ENCODE measurements at regions not wholly inside any gene's neighbourhood (a gene's known extent, or its start where the extent isn't known, plus 50 kb on each side); places are given as distances from the start of the nearest gene placed in this dataset.

DNA sequence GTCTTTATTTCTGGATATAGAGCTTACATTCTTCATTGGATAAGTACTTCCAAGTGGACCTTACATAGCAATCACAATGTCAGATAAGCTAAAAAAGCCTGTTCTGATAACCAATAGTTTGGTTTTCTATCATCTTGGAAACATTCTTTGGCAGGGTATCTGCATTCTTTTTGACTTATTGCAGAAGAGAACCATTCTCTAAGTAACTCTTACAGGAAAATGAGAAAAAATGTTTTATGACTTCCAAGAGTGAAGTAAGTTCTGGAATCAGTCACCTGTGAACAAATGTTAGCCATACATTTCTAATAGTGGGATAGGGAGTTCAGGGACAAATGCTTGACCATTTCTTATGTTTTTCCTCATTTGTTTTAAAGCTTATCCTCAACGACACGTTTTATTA lies 564.0 kb downstream of the CD109 start:
- TF ChIP-seq ARNTL (CRISPR knock-in tag; IDR thresholded peaks at IDR 0.05; ENCODE audit: borderline replicate concordance, low read depth), result no peak
- TF ChIP-seq ZNF565 (CRISPR knock-in tag; conservative IDR thresholded peaks at IDR 0.05; ENCODE audit: low read depth), result no peak
- no peak for TF ChIP-seq ZC3H10 (CRISPR knock-in tag; IDR thresholded peaks at IDR 0.05)
- no peak for TF ChIP-seq SNAI2 (CRISPR knock-in tag; IDR thresholded peaks at IDR 0.05)
- TF ChIP-seq, protein P1, sequence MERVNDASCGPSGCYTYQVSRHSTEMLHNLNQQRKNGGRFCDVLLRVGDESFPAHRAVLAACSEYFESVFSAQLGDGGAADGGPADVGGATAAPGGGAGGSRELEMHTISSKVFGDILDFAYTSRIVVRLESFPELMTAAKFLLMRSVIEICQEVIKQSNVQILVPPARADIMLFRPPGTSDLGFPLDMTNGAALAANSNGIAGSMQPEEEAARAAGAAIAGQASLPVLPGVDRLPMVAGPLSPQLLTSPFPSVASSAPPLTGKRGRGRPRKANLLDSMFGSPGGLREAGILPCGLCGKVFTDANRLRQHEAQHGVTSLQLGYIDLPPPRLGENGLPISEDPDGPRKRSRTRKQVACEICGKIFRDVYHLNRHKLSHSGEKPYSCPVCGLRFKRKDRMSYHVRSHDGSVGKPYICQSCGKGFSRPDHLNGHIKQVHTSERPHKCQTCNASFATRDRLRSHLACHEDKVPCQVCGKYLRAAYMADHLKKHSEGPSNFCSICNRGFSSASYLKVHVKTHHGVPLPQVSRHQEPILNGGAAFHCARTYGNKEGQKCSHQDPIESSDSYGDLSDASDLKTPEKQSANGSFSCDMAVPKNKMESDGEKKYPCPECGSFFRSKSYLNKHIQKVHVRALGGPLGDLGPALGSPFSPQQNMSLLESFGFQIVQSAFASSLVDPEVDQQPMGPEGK (CRISPR knock-in tag; IDR thresholded peaks at IDR 0.05; ENCODE audit: borderline replicate concordance), result no peak

Data from SK-N-SH treated with all-trans-retinoic acid at 6 μM for 48 hours (cell line).